Body of pancreas (tissue), 4 donors: ENCODE measurements at regions not wholly inside any gene's neighbourhood (a gene's known extent, or its start where the extent isn't known, plus 50 kb on each side); places are given as distances from the start of the nearest gene placed in this dataset.

Experiments used
- ATAC-seq: fragments of 150-250 bp; one replicate; pipeline ENCODE4 v1.9.1; 2016
- DNase-seq, 4 donors: peaks; one replicate each; pipeline ENCODE4 v3.0.0-alpha.2; 2019
- H3K27ac ChIP-seq, 4 donors: fragments of 200-600 bp; sonication (generic); 1 replicate in 3 of 4; 2 replicates in 1 of 4; pipeline versions ENCODE4 v1.5.1 to v1.6.1; 2016 to 2019; ENCODE audit warnings: mild to moderate bottlenecking in 1 of 4, mixed read lengths in 1 of 4, moderate library complexity in 1 of 4
- H3K27me3 ChIP-seq, 2 donors: fragments of 200-600 bp; sonication (generic); one replicate each; pipeline ENCODE4 v1.6.0; 2016; ENCODE audit warnings: mild to moderate bottlenecking in 1 of 2
- H3K36me3 ChIP-seq, 2 donors: fragments of 200-600 bp; sonication (generic); replicated peaks in 1 of 2; 2 replicates each; pipeline ENCODE4 v1.5.1; 2016; ENCODE audit warnings: low read depth in 2 of 2; ENCODE audit not compliant: insufficient read depth in 1 of 2
- H3K4me1 ChIP-seq: fragments of 200-600 bp; sonication (generic); one replicate; pipeline ENCODE4 v1.6.0; 2016
- H3K4me3 ChIP-seq, 2 donors: fragments of 200-600 bp; sonication (generic); 1 replicate in 1 of 2; 2 replicates in 1 of 2; pipeline ENCODE4 v1.5.1; 2016 to 2019
- H3K9me3 ChIP-seq, 3 donors: fragments of 200-600 bp; sonication (generic); 1 replicate in 2 of 3; 2 replicates in 1 of 3; pipeline ENCODE4 v1.5.1; 2016
- CTCF ChIP-seq, 7 experiments: fragments of 450-650 bp in 4 of 7; fragments of 200-600 bp in 3 of 7; sonication (generic) in 3 of 7; IDR thresholded peaks; one replicate each; pipeline ENCODE4 v1.5.1; 2016 to 2019; ENCODE audit warnings: antibody characterized with exemption in 7 of 7
- POLR2A ChIP-seq, 3 donors: fragments of 450-650 bp; IDR thresholded peaks; one replicate each; pipeline ENCODE4 v1.6.1; 2016; ENCODE audit warnings: antibody characterized with exemption in 3 of 3, mild to moderate bottlenecking in 2 of 3
- WGBS, 2 donors: methylation state at CpG; one replicate each; pipeline ENCODE4 v1.1.5; 2017; 5-methylcytosine and 5-hydroxymethylcytosine counted together
- intact Hi-C: fragments of 100-400 bp; cut with DNase I; formaldehyde crosslinking; loops from one replicate; pipeline ENCODE4 v1.15.1; 2023

GRCh38 chr2:104583811-104584210 is 270.1 kb upstream of the POU3F3 start:
- ATAC-seq, result no peak
- no peak for TF ChIP-seq POLR2A (IDR thresholded peaks at IDR 0.05)
- no peak for TF ChIP-seq CTCF (IDR thresholded peaks at IDR 0.05)
- no peaks in the 10 kb centered on the region for H3K36me3 ChIP-seq
- H3K27ac ChIP-seq, result no peak overlapping the region
- no peaks in the 10 kb centered on the region for H3K9me3 ChIP-seq
- no peaks in the 10 kb centered on the region for H3K27me3 ChIP-seq
- 74 to 77% methylated on average over 7 of the region's 7 CpGs for WGBS, 2 donors
- intact Hi-C loops, result no loop called here
- no peak for DNase-seq
- peaks cover 7% of the 10 kb centered on the region for H3K4me1 ChIP-seq
- no peak overlapping the region for H3K4me3 ChIP-seq

DNA sequence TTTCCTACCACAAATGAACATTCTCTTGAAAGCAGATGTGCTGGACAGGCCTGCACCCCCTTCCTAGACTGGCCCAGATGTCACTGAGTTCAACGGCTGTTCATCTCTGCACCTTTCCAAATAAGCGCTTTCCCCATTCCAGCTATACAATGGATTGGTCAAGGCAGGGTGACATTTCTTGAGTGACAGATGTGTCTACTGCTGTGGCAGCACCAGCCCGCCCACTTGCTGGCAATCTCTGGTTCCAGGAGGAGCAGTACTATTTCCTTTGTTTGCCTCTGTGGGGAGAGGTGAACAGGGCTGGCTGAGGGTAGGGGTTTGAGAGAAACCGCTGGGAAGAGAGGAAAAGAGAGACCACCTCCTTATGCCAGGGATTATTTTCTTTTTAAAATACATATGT is 269.5 kb upstream of the POU3F3 start:
- H3K4me1 ChIP-seq, result peaks cover 7% of the 10 kb centered on the region
- ATAC-seq (no peak), DNase-seq (no peak)
- no peaks in the 10 kb centered on the region for H3K9me3 ChIP-seq
- intact Hi-C loops, result no loop called here
- no peaks in the 10 kb centered on the region for H3K27me3 ChIP-seq
- WGBS, 2 donors, result 91 to 94% methylated on average over 4 of the region's 4 CpGs
- no peak overlapping the region for H3K4me3 ChIP-seq
- TF ChIP-seq CTCF (IDR thresholded peaks at IDR 0.05), result no peak
- no peak for TF ChIP-seq POLR2A (IDR thresholded peaks at IDR 0.05)
- H3K27ac ChIP-seq, result no peak overlapping the region
- no peaks in the 10 kb centered on the region for H3K36me3 ChIP-seq

GRCh38 chr2:104595576-104595975 is 258.3 kb upstream of the POU3F3 start:
- H3K27me3 ChIP-seq, result no peaks in the 10 kb centered on the region
- TF ChIP-seq CTCF (IDR thresholded peaks at IDR 0.05) (no peak), POLR2A (IDR thresholded peaks at IDR 0.05) (no peak)
- intact Hi-C loops, result no loop called here
- no peak overlapping the region for H3K4me3 ChIP-seq
- no peaks in the 10 kb centered on the region for H3K4me1 ChIP-seq
- DNase-seq (no peak), ATAC-seq (no peak)
- peaks cover 0 to 5% (median 0%) of the 10 kb centered on the region in 3 donors for H3K9me3 ChIP-seq
- 71 to 85% methylated on average over 3 of the region's 3 CpGs for WGBS, 2 donors
- no peaks in the 10 kb centered on the region for H3K36me3 ChIP-seq
- no peak overlapping the region for H3K27ac ChIP-seq

GRCh38 chr2:104597942-104598341 is 256.0 kb upstream of the POU3F3 start:
- no peaks in the 10 kb centered on the region for H3K27me3 ChIP-seq
- DNase-seq (no peak), ATAC-seq (no peak)
- TF ChIP-seq POLR2A (IDR thresholded peaks at IDR 0.05) (no peak), CTCF (IDR thresholded peaks at IDR 0.05) (no peak)
- intact Hi-C loops, result no loop called here
- no peaks in the 10 kb centered on the region for H3K4me1 ChIP-seq
- no peaks in the 10 kb centered on the region for H3K36me3 ChIP-seq
- no peak overlapping the region for H3K4me3 ChIP-seq
- H3K27ac ChIP-seq, result no peak overlapping the region
- H3K9me3 ChIP-seq, result peaks cover 0 to 10% (median 0%) of the 10 kb centered on the region in 3 donors
- WGBS, 2 donors, result 85 to 88% methylated on average over 2 of the region's 2 CpGs

- Histone ChIP-seq H3K27me3 (no peaks in the 10 kb centered on the region), H3K4me3 (no peak overlapping the region), H3K27ac (no peak overlapping the region), H3K4me1 (no peaks in the 10 kb centered on the region), H3K36me3 (no peaks in the 10 kb centered on the region), H3K9me3 (peaks cover 0 to 10% (median 0%) of the 10 kb centered on the region in 3 donors)
- no peak for DNase-seq
- intact Hi-C loops, result no loop called here
- TF ChIP-seq POLR2A (IDR thresholded peaks at IDR 0.05) (no peak), CTCF (IDR thresholded peaks at IDR 0.05) (no peak)
- no peak for ATAC-seq
- WGBS, 2 donors, result 73 to 87% methylated on average over 4 to 6 of the region's 6 CpGs
Observed at GRCh38 chr2:104598636-104599035, 255.3 kb upstream of the POU3F3 start.
